Liver (tissue), 8 donors: ENCODE measurements at regions not wholly inside any gene's neighbourhood (a gene's known extent, or its start where the extent isn't known, plus 50 kb on each side); places are given as distances from the start of the nearest gene placed in this dataset.

Source experiments
- DNase-seq: peaks from one replicate; pipeline ENCODE4 v3.0.0-alpha.2; 2017; ENCODE audit warnings: low spot score
- H3K27ac ChIP-seq, 2 donors: one replicate each; pipeline ENCODE4 v1.7.0; 2013; ENCODE audit warnings: inconsistent platforms in 2 of 2, low read length in 2 of 2, control low read depth in 1 of 2, low read depth in 1 of 2, mild to moderate bottlenecking in 1 of 2
- H3K27me3 ChIP-seq, 4 donors: one replicate each; pipeline versions ENCODE4 v1.6.1 to v1.7.0; 2013; ENCODE audit warnings: low read length in 3 of 4, inconsistent platforms in 1 of 4, mild to moderate bottlenecking in 1 of 4, moderate library complexity in 1 of 4; ENCODE audit not compliant: control insufficient read depth in 4 of 4, insufficient read depth in 4 of 4
- H3K36me3 ChIP-seq, 4 donors: one replicate each; pipeline versions ENCODE4 v1.6.1 to v1.7.0; 2013; ENCODE audit warnings: low read length in 3 of 4, mild to moderate bottlenecking in 3 of 4, low read depth in 1 of 4, moderate library complexity in 1 of 4; ENCODE audit not compliant: control insufficient read depth in 4 of 4, insufficient read depth in 3 of 4
- H3K4me1 ChIP-seq, 4 donors: one replicate each; pipeline versions ENCODE4 v1.6.1 to v1.7.0; 2013; ENCODE audit warnings: low read length in 3 of 4, mild to moderate bottlenecking in 3 of 4, moderate library complexity in 1 of 4; ENCODE audit not compliant: control insufficient read depth in 4 of 4, insufficient read depth in 4 of 4
- H3K4me3 ChIP-seq, 3 donors: one replicate each; pipeline versions ENCODE4 v1.6.1 to v1.7.0; 2013; ENCODE audit warnings: low read length in 3 of 3, control low read depth in 1 of 3, low read depth in 1 of 3, mild to moderate bottlenecking in 1 of 3
- H3K9ac ChIP-seq, 2 donors: one replicate each; pipeline ENCODE4 v1.7.0; 2013; ENCODE audit warnings: low read length in 2 of 2, mild to moderate bottlenecking in 2 of 2, moderate library complexity in 2 of 2, control low read depth in 1 of 2, low read depth in 1 of 2
- H3K9me3 ChIP-seq, 4 donors: one replicate each; pipeline versions ENCODE4 v1.6.1 to v1.7.0; 2013; ENCODE audit warnings: low read length in 3 of 4; ENCODE audit not compliant: control insufficient read depth in 4 of 4
- ATF3 ChIP-seq: IDR thresholded peaks from 2 replicates; pipeline ENCODE4 v1.6.1; 2016; ENCODE audit warnings: antibody characterized with exemption
- CTCF ChIP-seq: fragments of 150-350 bp; IDR thresholded peaks from 2 replicates; pipeline ENCODE4 v1.5.1; 2017; ENCODE audit warnings: improper control_type of control experiment, low read depth, low read length; ENCODE audit not compliant: missing input control
- EGR1 ChIP-seq, 2 donors: IDR thresholded peaks; 2 replicates each; pipeline ENCODE4 v1.6.1; 2016 to 2018; ENCODE audit warnings: antibody characterized with exemption in 2 of 2, low read depth in 2 of 2
- FOXA1 ChIP-seq: IDR thresholded peaks from 2 replicates; pipeline ENCODE4 v1.6.1; 2016; ENCODE audit warnings: antibody characterized with exemption
- FOXA2 ChIP-seq: IDR thresholded peaks from 2 replicates; pipeline ENCODE4 v1.6.1; 2016; ENCODE audit warnings: antibody characterized with exemption
- GABPA ChIP-seq, 2 donors: IDR thresholded peaks in 1 of 2; conservative IDR thresholded peaks in 1 of 2; 2 replicates each; pipeline ENCODE4 v1.6.1; 2016; ENCODE audit warnings: antibody characterized with exemption in 2 of 2, mild to moderate bottlenecking in 1 of 2, moderate library complexity in 1 of 2
- HNF4G ChIP-seq: IDR thresholded peaks from 2 replicates; pipeline ENCODE4 v1.6.1; 2016; ENCODE audit warnings: antibody characterized with exemption
- JUND ChIP-seq, 2 donors: IDR thresholded peaks; 2 replicates each; pipeline ENCODE4 v1.6.1; 2016; ENCODE audit warnings: antibody characterized with exemption in 2 of 2
- MAX ChIP-seq: IDR thresholded peaks from 2 replicates; pipeline ENCODE4 v1.6.1; 2016; ENCODE audit warnings: antibody characterized with exemption
- NR2F2 ChIP-seq: IDR thresholded peaks from 2 replicates; pipeline ENCODE4 v1.6.1; 2016; ENCODE audit warnings: antibody characterized with exemption
- REST ChIP-seq: IDR thresholded peaks from 2 replicates; pipeline ENCODE4 v1.6.1; 2016; ENCODE audit warnings: antibody characterized with exemption, mild to moderate bottlenecking
- RXRA ChIP-seq, 2 donors: IDR thresholded peaks; 2 replicates each; pipeline ENCODE4 v1.6.1; 2017 to 2018; ENCODE audit warnings: antibody characterized with exemption in 2 of 2, mild to moderate bottlenecking in 1 of 2
- SP1 ChIP-seq: IDR thresholded peaks from 2 replicates; pipeline ENCODE4 v1.6.1; 2018; ENCODE audit warnings: antibody characterized with exemption, mild to moderate bottlenecking
- TAF1 ChIP-seq: conservative IDR thresholded peaks from 2 replicates; pipeline ENCODE4 v1.6.1; 2016; ENCODE audit warnings: antibody characterized with exemption, mild to moderate bottlenecking
- YY1 ChIP-seq: IDR thresholded peaks from 2 replicates; pipeline ENCODE4 v1.6.1; 2016; ENCODE audit warnings: antibody characterized with exemption, mild to moderate bottlenecking
- ZBTB33 ChIP-seq: IDR thresholded peaks from 2 replicates; pipeline ENCODE4 v1.6.1; 2016; ENCODE audit warnings: antibody characterized with exemption
- WGBS: extraction: QIAGEN DNeasy Blood & Tissue Kit; methylation state at CpG from one replicate; pipeline ENCODE4 v1.1.7; 2013; 5-methylcytosine and 5-hydroxymethylcytosine counted together
- donor health status: healthy.
- donor health status: healthy.
- donor health status: healthy.
- donor health status: healthy.
- donor health status: healthy.

GRCh38 chr3:152959307-152959706 is 124.4 kb downstream of the P2RY1 start:
- DNase-seq: no peak
- peaks cover 1 to 15% (median 12%) of the 10 kb centered on the region in 4 donors for H3K4me1 ChIP-seq
- TF ChIP-seq NR2F2: no peak
- TF ChIP-seq ZBTB33: no peak
- no peak for TF ChIP-seq FOXA2
- no peak for TF ChIP-seq ATF3
- no peak for TF ChIP-seq MAX
- no peak for TF ChIP-seq FOXA1
- no peak for TF ChIP-seq RXRA (IDR thresholded peaks at IDR 0.05)
- TF ChIP-seq EGR1 (IDR thresholded peaks at IDR 0.05; ENCODE audit: low read depth in 2 of 2): no peak
- no peak for TF ChIP-seq YY1
- no peak for TF ChIP-seq HNF4G
- TF ChIP-seq JUND (IDR thresholded peaks at IDR 0.05): no peak
- no peak for TF ChIP-seq CTCF
- TF ChIP-seq SP1: no peak
- TF ChIP-seq GABPA (IDR thresholded peaks at IDR 0.05 in 1 of 2, conservative IDR thresholded peaks at IDR 0.05 in 1 of 2): no peak
- TF ChIP-seq TAF1: no peak
- no peaks in the 10 kb centered on the region for H3K27me3 ChIP-seq
- 87% methylated on average over 3 of the region's 3 CpGs for WGBS
- H3K9me3 ChIP-seq: no peaks in the 10 kb centered on the region
- H3K36me3 ChIP-seq: no peaks in the 10 kb centered on the region
- H3K27ac ChIP-seq: no peak overlapping the region
- H3K4me3 ChIP-seq: no peak overlapping the region
- H3K9ac ChIP-seq: no peak overlapping the region

- H3K4me1 ChIP-seq: peaks cover 1 to 15% (median 12%) of the 10 kb centered on the region in 4 donors
- no peak overlapping the region for H3K4me3 ChIP-seq
- H3K9ac ChIP-seq: no peak overlapping the region
- H3K36me3 ChIP-seq: no peaks in the 10 kb centered on the region
- 45% methylated on average over 3 of the region's 3 CpGs for WGBS
- TF ChIP-seq NR2F2 (no peak), TAF1 (no peak), HNF4G (no peak), REST (no peak), GABPA (IDR thresholded peaks at IDR 0.05 in 1 of 2, conservative IDR thresholded peaks at IDR 0.05 in 1 of 2) (no peak), EGR1 (IDR thresholded peaks at IDR 0.05; ENCODE audit: low read depth in 2 of 2) (no peak), FOXA1 (no peak), YY1 (no peak)
- no peak for DNase-seq
- no peaks in the 10 kb centered on the region for H3K9me3 ChIP-seq
- no peak overlapping the region for H3K27ac ChIP-seq
- no peaks in the 10 kb centered on the region for H3K27me3 ChIP-seq
Measured at GRCh38 chr3:152960684-152961083, 125.8 kb downstream of the P2RY1 start.
